Esophagus muscularis mucosa (tissue), 4 donors: ENCODE measurements at regions not wholly inside any gene's neighbourhood (a gene's known extent, or its start where the extent isn't known, plus 50 kb on each side); places are given as distances from the start of the nearest gene placed in this dataset.

Experiments used
- EP300 ChIP-seq: sonication (generic); formaldehyde crosslinking; IDR thresholded peaks from one replicate; pipeline ENCODE4 v1.6.1; 2017; ENCODE audit warnings: antibody characterized with exemption
- POLR2A ChIP-seq: fragments of 450-650 bp; IDR thresholded peaks from one replicate; pipeline ENCODE4 v1.6.1; 2017; ENCODE audit warnings: antibody characterized with exemption, moderate library complexity, mild to moderate bottlenecking, low read depth
- TF ChIP-seq, protein P1 (sequence below), 3 experiments: fragments of 200-600 bp in 2 of 3; fragments of 450-650 bp in 1 of 3; sonication (generic) in 2 of 3; IDR thresholded peaks; one replicate each; pipeline ENCODE4 v1.5.1; 2017 to 2019; ENCODE audit warnings: antibody characterized with exemption in 3 of 3, mild to moderate bottlenecking in 2 of 3, moderate library complexity in 1 of 3

DNA sequence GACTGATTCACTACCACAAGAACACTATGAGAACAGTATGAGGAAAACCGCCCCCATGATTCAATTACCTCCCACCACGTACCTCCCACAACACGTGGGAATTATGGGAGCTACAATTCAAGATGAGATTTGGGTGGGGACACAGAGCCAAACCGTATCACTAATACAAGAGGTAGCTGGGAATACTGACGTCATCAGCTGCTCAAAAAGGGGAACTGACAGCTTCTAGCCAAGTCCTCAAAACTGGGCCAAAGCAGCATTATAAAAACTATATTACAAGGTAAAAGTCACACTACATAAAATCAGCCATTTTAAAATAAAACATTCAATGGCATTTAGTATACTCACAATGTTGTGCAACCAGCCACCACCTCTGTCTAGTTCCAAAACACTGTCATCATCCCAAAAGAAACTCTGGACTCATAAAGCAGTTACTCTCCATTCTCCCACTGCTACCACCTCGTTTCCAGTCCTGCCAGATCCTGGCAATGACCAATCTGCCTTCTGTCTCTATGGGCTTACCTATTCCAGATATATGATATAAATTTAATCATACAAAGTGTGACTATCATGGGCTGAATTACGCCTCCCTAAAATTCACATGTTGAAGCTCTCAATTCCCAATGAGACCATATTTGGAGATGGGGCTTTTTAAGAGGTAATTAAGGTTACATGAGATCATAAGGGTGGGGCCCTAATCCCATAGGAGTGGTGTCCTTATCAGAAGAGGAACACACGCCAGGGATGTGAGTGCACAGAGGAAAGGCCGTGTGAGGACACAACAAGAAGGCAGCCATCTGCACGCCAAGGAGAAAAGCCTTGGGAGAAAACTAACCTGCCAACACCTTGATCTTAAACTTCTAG lies 192.1 kb downstream of the SETD4 start:
- TF ChIP-seq, protein P1, sequence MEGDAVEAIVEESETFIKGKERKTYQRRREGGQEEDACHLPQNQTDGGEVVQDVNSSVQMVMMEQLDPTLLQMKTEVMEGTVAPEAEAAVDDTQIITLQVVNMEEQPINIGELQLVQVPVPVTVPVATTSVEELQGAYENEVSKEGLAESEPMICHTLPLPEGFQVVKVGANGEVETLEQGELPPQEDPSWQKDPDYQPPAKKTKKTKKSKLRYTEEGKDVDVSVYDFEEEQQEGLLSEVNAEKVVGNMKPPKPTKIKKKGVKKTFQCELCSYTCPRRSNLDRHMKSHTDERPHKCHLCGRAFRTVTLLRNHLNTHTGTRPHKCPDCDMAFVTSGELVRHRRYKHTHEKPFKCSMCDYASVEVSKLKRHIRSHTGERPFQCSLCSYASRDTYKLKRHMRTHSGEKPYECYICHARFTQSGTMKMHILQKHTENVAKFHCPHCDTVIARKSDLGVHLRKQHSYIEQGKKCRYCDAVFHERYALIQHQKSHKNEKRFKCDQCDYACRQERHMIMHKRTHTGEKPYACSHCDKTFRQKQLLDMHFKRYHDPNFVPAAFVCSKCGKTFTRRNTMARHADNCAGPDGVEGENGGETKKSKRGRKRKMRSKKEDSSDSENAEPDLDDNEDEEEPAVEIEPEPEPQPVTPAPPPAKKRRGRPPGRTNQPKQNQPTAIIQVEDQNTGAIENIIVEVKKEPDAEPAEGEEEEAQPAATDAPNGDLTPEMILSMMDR (IDR thresholded peaks at IDR 0.05): no peak
- TF ChIP-seq EP300 (no peak), POLR2A (no peak)
